Neural cell (in vitro differentiated cells): ENCODE measurements at regions not wholly inside any gene's neighbourhood (a gene's known extent, or its start where the extent isn't known, plus 50 kb on each side); places are given as distances from the start of the nearest gene placed in this dataset.

ENCODE experiments used
- CTCF ChIP-seq: fragments of 450-650 bp; IDR thresholded peaks from 2 replicates; pipeline ENCODE4 v1.5.1; 2014; ENCODE audit warnings: antibody characterized with exemption, mild to moderate bottlenecking, moderate library complexity; ENCODE audit not compliant: poor library complexity, severe bottlenecking
- EZH2 ChIP-seq: fragments of 200-600, 300-800 bp; shearing (Covaris generic), sonication (generic); IDR thresholded peaks from 2 replicates; pipeline ENCODE4 v1.6.1; 2014; ENCODE audit warnings: antibody characterized with exemption, low read length, borderline replicate concordance, mild to moderate bottlenecking; ENCODE audit not compliant: insufficient read depth, poor library complexity, severe bottlenecking
- MXI1 ChIP-seq: fragments of 450-650 bp; conservative IDR thresholded peaks from 2 replicates; pipeline ENCODE4 v1.6.1; 2014; ENCODE audit warnings: antibody characterized with exemption, mild to moderate bottlenecking; ENCODE audit not compliant: poor library complexity, severe bottlenecking
- POLR2AphosphoS5 ChIP-seq: IDR thresholded peaks from 2 replicates; pipeline ENCODE4 v1.6.1; 2012
- REST ChIP-seq: IDR thresholded peaks from 2 replicates; pipeline ENCODE4 v1.6.1; 2012; ENCODE audit warnings: borderline replicate concordance
- SMC3 ChIP-seq: fragments of 450-650 bp; conservative IDR thresholded peaks from 2 replicates; pipeline ENCODE4 v1.6.1; 2014; ENCODE audit warnings: antibody characterized with exemption, mild to moderate bottlenecking, moderate library complexity; ENCODE audit not compliant: poor library complexity
- TAF1 ChIP-seq: IDR thresholded peaks from 2 replicates; pipeline ENCODE4 v1.6.1; 2012; ENCODE audit warnings: low read depth

GRCh38 chr15:97237160-97237559 lies 723.3 kb upstream of the ARRDC4 start:
- no peak for TF ChIP-seq TAF1
- TF ChIP-seq POLR2AphosphoS5, result no peak
- no peak for TF ChIP-seq CTCF
- TF ChIP-seq SMC3, result no peak
- no peak for TF ChIP-seq REST
- TF ChIP-seq EZH2, result no peak
- no peak for TF ChIP-seq MXI1
